SU-DHL-6 (cell line): ENCODE measurements at regions not wholly inside any gene's neighbourhood (a gene's known extent, or its start where the extent isn't known, plus 50 kb on each side); places are given as distances from the start of the nearest gene placed in this dataset.

Source experiments
- H2AFZ ChIP-seq: fragments of 200-600 bp; sonication (generic); 2 replicates; pipeline ENCODE4 v1.6.1; 2014; ENCODE audit warnings: low read depth, mild to moderate bottlenecking, moderate library complexity, mixed read lengths, antibody characterized with exemption, low read length; ENCODE audit not compliant: severe bottlenecking
- H3F3A ChIP-seq: fragments of 200-600 bp; shearing (Covaris generic); 2 replicates; pipeline ENCODE4 v1.6.0; 2016; ENCODE audit warnings: antibody characterized with exemption, mild to moderate bottlenecking; ENCODE audit not compliant: insufficient read depth
- H3K27ac ChIP-seq: fragments of 200-600 bp; sonication (generic); 2 replicates; pipeline ENCODE4 v1.5.1; 2016; ENCODE audit warnings: low read depth, mild to moderate bottlenecking, low read length, moderate library complexity, mixed read lengths
- H3K27me3 ChIP-seq: fragments of 200-600 bp; sonication (generic), shearing (Covaris generic); 2 replicates; pipeline ENCODE4 v1.6.0; 2014; ENCODE audit warnings: mild to moderate bottlenecking, low read length
- H3K36me3 ChIP-seq: fragments of 200-600 bp; sonication (generic); 2 replicates; pipeline ENCODE4 v1.6.1; 2014; ENCODE audit warnings: mild to moderate bottlenecking, low read length, mixed read lengths
- H3K4me2 ChIP-seq: fragments of 300-600, 200-600 bp; shearing (Covaris generic), sonication (generic); 2 replicates; pipeline ENCODE4 v1.6.0; 2014; ENCODE audit warnings: low read length, low read depth, mild to moderate bottlenecking; ENCODE audit not compliant: poor library complexity, severe bottlenecking
- H3K4me3 ChIP-seq: fragments of 200-600 bp; sonication (generic); 2 replicates; pipeline ENCODE4 v1.5.1; 2014; ENCODE audit warnings: antibody characterized with exemption, low read length, mild to moderate bottlenecking, mixed read lengths; ENCODE audit not compliant: insufficient read depth, poor library complexity, severe bottlenecking
- H3K79me2 ChIP-seq: fragments of 200-600 bp; sonication (generic); 2 replicates; pipeline ENCODE4 v1.6.1; 2014; ENCODE audit warnings: mild to moderate bottlenecking, low read length, moderate library complexity; ENCODE audit not compliant: insufficient read depth
- H3K9ac ChIP-seq: fragments of 200-600 bp; sonication (generic); 2 replicates; pipeline ENCODE4 v1.7.0; 2014; ENCODE audit warnings: mild to moderate bottlenecking, low read length
- H3K9me2 ChIP-seq: fragments of 200-600 bp; sonication (generic); replicated peaks from 2 replicates; pipeline ENCODE4 v1.6.1; 2014; ENCODE audit warnings: low read length; ENCODE audit not compliant: insufficient read depth
- H3K9me3 ChIP-seq: fragments of 200-600 bp; sonication (generic); 2 replicates; pipeline ENCODE4 v1.6.1; 2014; ENCODE audit warnings: low read length, mixed read lengths; ENCODE audit not compliant: insufficient read depth
- H4K20me1 ChIP-seq: fragments of 200-600 bp; sonication (generic); 2 replicates; pipeline ENCODE4 v1.6.1; 2014; ENCODE audit warnings: low read depth, mild to moderate bottlenecking, antibody characterized with exemption, low read length, moderate library complexity, mixed read lengths
- CTCF ChIP-seq: fragments of 200-600 bp; sonication (generic); IDR thresholded peaks from one replicate; pipeline ENCODE4 v1.5.1; 2017; ENCODE audit warnings: antibody characterized with exemption, mild to moderate bottlenecking, low read length, moderate library complexity; ENCODE audit not compliant: insufficient read depth, poor library complexity, severe bottlenecking
- EZH2phosphoT487 ChIP-seq: fragments of 200-600 bp; sonication (generic), shearing (Covaris generic); conservative IDR thresholded peaks from 2 replicates; pipeline ENCODE4 v1.6.1; 2018; ENCODE audit warnings: mild to moderate bottlenecking, antibody characterized with exemption, low read length, moderate library complexity, mixed read lengths

GRCh38 chr9:103889989-103890388 is 204.1 kb upstream of the SMC2 start:
- Histone ChIP-seq H3K27me3 (no peaks in the 10 kb centered on the region), H3K36me3 (no peaks in the 10 kb centered on the region), H3K9ac (no peak overlapping the region), H4K20me1 (no peaks in the 10 kb centered on the region), H3F3A (no peaks in the 10 kb centered on the region), H3K27ac (no peak overlapping the region), H3K4me2 (no peak overlapping the region), H3K9me3 (no peaks in the 10 kb centered on the region), H2AFZ (no peak overlapping the region), H3K9me2 (no peaks in the 10 kb centered on the region), H3K4me3 (no peak overlapping the region), H3K79me2 (no peaks in the 10 kb centered on the region)
- no peak for TF ChIP-seq CTCF
- no peak for TF ChIP-seq EZH2phosphoT487

GRCh38 chr9:103894184-103894583 is 199.9 kb upstream of the SMC2 start:
- H3K9me3 ChIP-seq, result no peaks in the 10 kb centered on the region
- TF ChIP-seq CTCF (no peak), EZH2phosphoT487 (no peak)
- no peaks in the 10 kb centered on the region for H4K20me1 ChIP-seq
- H3K9ac ChIP-seq, result no peak overlapping the region
- H3K9me2 ChIP-seq, result no peaks in the 10 kb centered on the region
- no peak overlapping the region for H3K27ac ChIP-seq
- no peak overlapping the region for H3K4me3 ChIP-seq
- no peaks in the 10 kb centered on the region for H3K79me2 ChIP-seq
- no peaks in the 10 kb centered on the region for H3F3A ChIP-seq
- no peaks in the 10 kb centered on the region for H3K27me3 ChIP-seq
- no peaks in the 10 kb centered on the region for H3K36me3 ChIP-seq
- H2AFZ ChIP-seq, result no peak overlapping the region
- no peak overlapping the region for H3K4me2 ChIP-seq

- H3K9me3 ChIP-seq, result no peaks in the 10 kb centered on the region
- H3K9me2 ChIP-seq, result no peaks in the 10 kb centered on the region
- no peak for TF ChIP-seq CTCF
- TF ChIP-seq EZH2phosphoT487, result no peak
- H3K79me2 ChIP-seq, result no peaks in the 10 kb centered on the region
- no peaks in the 10 kb centered on the region for H3F3A ChIP-seq
- H3K27ac ChIP-seq, result no peak overlapping the region
- no peak overlapping the region for H3K4me3 ChIP-seq
- no peaks in the 10 kb centered on the region for H4K20me1 ChIP-seq
- H3K36me3 ChIP-seq, result no peaks in the 10 kb centered on the region
- H3K9ac ChIP-seq, result no peak overlapping the region
- H3K4me2 ChIP-seq, result no peak overlapping the region
- H2AFZ ChIP-seq, result no peak overlapping the region
- H3K27me3 ChIP-seq, result no peaks in the 10 kb centered on the region
Measured at GRCh38 chr9:103898550-103898949, 195.6 kb upstream of the SMC2 start.

- Histone ChIP-seq H3K36me3 (no peaks in the 10 kb centered on the region), H4K20me1 (no peaks in the 10 kb centered on the region), H2AFZ (no peak overlapping the region), H3K9me2 (no peaks in the 10 kb centered on the region), H3K27me3 (no peaks in the 10 kb centered on the region), H3K79me2 (no peaks in the 10 kb centered on the region), H3K27ac (no peak overlapping the region), H3K9ac (no peak overlapping the region), H3K4me2 (no peak overlapping the region), H3K4me3 (no peak overlapping the region), H3F3A (no peaks in the 10 kb centered on the region), H3K9me3 (no peaks in the 10 kb centered on the region)
- TF ChIP-seq EZH2phosphoT487 (no peak), CTCF (no peak)
Measured at GRCh38 chr9:103899866-103900265, 194.2 kb upstream of the SMC2 start.
